Nephron progenitor cell (in vitro differentiated cells): ENCODE measurements at regions not wholly inside any gene's neighbourhood (a gene's known extent, or its start where the extent isn't known, plus 50 kb on each side); places are given as distances from the start of the nearest gene placed in this dataset.

ENCODE experiments used
- DNase-seq: peaks from one replicate; pipeline ENCODE4 v3.0.0; 2021
- H3K27ac Mint-ChIP-seq: 2 replicates; pipeline ENCODE4 v1.8.0; 2021; ENCODE audit warnings: mild to moderate bottlenecking, moderate library complexity, mixed read lengths
- H3K27me3 Mint-ChIP-seq: 2 replicates; pipeline ENCODE4 v1.8.0; 2021; ENCODE audit warnings: mild to moderate bottlenecking, low read depth, mixed read lengths; ENCODE audit not compliant: poor library complexity
- H3K36me3 Mint-ChIP-seq: 2 replicates; pipeline ENCODE4 v1.8.0; 2021; ENCODE audit warnings: low read depth, mixed read lengths
- H3K4me1 Mint-ChIP-seq: 2 replicates; pipeline ENCODE4 v1.8.0; 2021; ENCODE audit warnings: mixed read lengths
- H3K4me3 Mint-ChIP-seq: 2 replicates; pipeline ENCODE4 v1.8.0; 2021; ENCODE audit warnings: mild to moderate bottlenecking, moderate library complexity, mixed read lengths
- H3K9me3 Mint-ChIP-seq: 2 replicates; pipeline ENCODE4 v1.8.0; 2021; ENCODE audit warnings: mild to moderate bottlenecking, moderate library complexity, mixed read lengths
- TF ChIP-seq, protein P1 (sequence below): fragments of 200-600 bp; sonication (generic); IDR thresholded peaks from 2 replicates; pipeline ENCODE4 v1.5.0; 2021; ENCODE audit warnings: antibody characterized with exemption

DNA sequence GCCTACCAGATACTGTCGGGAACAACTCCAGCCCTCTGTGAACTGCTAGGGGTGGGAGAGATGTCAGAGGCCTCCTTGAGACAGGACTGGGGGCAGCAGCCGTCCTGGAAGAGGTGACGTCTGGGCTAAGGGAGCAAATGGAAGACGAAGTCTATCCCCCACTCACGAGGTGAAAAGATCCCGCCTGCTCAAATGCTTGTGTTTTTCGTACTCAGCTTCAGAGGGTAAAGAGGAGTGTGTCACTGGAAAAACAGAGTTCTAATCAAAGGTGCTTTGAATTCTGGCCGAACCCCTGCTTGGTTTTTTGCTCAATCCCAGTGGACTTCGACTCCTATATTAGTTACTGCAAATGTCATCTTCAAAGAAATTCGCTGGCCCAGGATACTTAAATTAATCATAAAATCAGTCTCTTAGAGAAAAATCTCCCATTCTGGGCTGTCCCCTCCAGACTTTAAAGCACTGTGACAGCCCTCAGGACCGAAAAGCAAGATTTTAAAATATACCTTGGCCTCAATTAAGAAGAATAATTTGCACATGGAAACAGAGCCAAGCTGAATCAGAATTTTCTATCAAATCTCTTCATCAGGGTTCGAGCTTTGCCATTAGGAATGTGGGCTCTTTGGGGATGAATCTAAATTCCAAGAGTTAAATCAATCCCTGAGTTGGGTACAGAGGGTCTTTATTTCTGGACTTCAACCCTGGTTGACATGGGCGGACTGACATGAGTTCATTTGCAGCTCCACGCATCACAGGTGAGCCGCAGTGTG lies 61.8 kb upstream of the AFDN start:
- Mint-ChIP-seq H3K36me3 (no peaks in the 10 kb centered on the region), H3K27me3 (peaks cover 5% of the 10 kb centered on the region), H3K4me3 (no peak overlapping the region), H3K9me3 (no peaks in the 10 kb centered on the region), H3K4me1 (peaks cover 71% of the 10 kb centered on the region), H3K27ac (peak overlapping the region; percentile 81)
- DNase-seq, result no peak
- TF ChIP-seq, protein P1, sequence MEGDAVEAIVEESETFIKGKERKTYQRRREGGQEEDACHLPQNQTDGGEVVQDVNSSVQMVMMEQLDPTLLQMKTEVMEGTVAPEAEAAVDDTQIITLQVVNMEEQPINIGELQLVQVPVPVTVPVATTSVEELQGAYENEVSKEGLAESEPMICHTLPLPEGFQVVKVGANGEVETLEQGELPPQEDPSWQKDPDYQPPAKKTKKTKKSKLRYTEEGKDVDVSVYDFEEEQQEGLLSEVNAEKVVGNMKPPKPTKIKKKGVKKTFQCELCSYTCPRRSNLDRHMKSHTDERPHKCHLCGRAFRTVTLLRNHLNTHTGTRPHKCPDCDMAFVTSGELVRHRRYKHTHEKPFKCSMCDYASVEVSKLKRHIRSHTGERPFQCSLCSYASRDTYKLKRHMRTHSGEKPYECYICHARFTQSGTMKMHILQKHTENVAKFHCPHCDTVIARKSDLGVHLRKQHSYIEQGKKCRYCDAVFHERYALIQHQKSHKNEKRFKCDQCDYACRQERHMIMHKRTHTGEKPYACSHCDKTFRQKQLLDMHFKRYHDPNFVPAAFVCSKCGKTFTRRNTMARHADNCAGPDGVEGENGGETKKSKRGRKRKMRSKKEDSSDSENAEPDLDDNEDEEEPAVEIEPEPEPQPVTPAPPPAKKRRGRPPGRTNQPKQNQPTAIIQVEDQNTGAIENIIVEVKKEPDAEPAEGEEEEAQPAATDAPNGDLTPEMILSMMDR, result no peak

DNA sequence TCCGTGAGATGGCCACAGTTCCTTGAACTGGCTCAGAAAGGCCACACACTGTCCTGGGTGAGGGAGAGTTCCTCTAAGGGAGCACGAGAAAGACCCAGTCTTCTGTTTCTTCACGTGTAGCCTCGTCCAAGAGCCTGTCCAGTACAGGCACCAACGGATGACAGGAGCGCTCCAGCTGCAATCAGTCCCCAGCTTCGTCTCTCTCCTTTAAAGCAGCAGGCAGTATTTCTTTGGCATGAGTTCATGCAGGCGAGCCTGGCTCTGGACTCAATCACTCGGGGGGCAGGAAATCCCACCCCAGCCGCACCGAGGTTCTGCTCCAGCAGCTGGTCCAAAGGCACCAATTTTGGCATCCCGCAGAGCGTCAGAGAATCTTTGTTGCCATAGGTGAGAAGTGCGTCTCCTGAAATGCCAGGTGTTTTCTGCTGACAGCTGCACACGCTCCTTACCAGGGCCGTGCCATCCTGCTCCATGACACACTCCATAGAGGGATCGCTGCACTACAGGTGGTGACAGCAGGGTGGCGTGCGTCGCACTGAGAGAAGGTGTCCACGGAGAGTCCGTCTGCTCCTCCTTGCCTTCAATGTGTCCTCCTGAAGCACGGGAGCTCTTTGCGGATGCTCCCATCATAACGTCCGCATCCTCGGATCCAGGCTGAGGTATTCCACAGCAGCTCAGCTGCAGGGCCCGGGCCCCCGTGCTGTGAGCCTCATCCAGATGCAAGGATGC lies 59.6 kb upstream of the AFDN start:
- Mint-ChIP-seq H3K4me1 (peaks cover 74% of the 10 kb centered on the region), H3K4me3 (no peak overlapping the region), H3K27ac (peak overlapping the region; percentile 72), H3K9me3 (no peaks in the 10 kb centered on the region), H3K27me3 (peaks cover 3% of the 10 kb centered on the region), H3K36me3 (no peaks in the 10 kb centered on the region)
- TF ChIP-seq, protein P1, result no peak
- DNase-seq, result no peak

DNA sequence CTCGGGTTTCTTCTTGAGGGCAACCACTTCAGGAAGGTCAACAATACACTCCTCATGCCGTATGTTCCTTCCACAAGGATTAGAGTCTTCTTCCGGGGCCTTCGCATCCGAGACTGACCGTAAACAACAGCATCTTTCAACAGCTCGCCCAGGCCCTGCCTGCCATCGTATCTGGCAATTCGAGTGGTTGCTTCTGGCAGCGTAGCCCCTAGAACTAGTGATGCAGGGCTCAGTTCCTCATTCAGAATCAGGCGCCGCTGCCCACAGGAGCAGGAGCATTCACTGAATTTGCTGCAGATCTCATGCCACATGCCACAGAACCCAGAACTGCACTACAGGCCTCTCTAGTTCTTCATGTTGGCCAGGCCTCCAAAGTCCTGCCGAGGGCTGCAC lies 59.0 kb upstream of the AFDN start:
- DNase-seq, result no peak
- no peak overlapping the region for H3K27ac Mint-ChIP-seq
- TF ChIP-seq, protein P1, result no peak

DNA sequence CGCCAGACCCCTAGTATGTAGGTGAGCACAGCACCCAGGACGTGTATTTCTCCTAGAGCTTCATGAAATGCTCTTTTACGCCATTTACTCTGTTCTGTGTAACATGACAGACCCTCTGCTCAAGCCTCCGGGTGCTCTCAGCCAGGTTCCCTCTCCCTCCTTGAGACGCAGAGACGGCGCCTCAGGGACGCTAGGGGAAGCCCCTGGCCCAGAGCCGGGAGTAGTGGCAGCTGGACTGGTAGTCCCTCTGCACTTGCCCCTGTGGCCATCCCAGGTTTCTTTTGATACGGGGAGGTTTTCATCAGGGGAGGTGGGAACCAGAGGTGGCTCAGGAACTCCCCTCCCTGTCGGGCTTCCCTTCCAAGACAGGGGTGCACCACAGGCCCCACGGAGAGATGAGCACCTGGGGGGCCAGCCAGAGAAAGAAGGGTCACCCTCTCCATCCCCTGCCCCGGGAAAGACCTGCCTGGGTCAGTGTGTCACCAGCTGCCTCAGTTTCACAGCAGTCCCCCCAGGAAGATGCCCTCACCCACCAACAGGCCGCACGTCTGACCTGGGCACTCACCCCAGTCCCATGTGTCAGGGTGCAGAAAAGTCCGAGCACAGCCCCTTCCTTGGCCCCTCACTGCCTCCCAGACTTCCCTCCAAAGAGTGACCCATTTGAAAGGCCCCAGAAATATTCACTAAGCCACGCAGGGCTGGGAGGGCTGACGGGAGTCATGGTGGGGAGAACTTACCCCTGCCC lies 58.1 kb upstream of the AFDN start:
- no peaks in the 10 kb centered on the region for H3K36me3 Mint-ChIP-seq
- H3K4me3 Mint-ChIP-seq, result no peak overlapping the region
- no peak overlapping the region for H3K27ac Mint-ChIP-seq
- peaks cover 4% of the 10 kb centered on the region for H3K27me3 Mint-ChIP-seq
- peaks cover 61% of the 10 kb centered on the region for H3K4me1 Mint-ChIP-seq
- no peaks in the 10 kb centered on the region for H3K9me3 Mint-ChIP-seq
- TF ChIP-seq, protein P1, result no peak
- DNase-seq, result no peak

More for the DNA sequence above, 59.0 kb upstream of the AFDN start:
- Mint-ChIP-seq H3K4me3 (no peak overlapping the region), H3K36me3 (no peaks in the 10 kb centered on the region), H3K9me3 (no peaks in the 10 kb centered on the region), H3K27me3 (peaks cover 3% of the 10 kb centered on the region), H3K4me1 (peaks cover 70% of the 10 kb centered on the region)

DNA sequence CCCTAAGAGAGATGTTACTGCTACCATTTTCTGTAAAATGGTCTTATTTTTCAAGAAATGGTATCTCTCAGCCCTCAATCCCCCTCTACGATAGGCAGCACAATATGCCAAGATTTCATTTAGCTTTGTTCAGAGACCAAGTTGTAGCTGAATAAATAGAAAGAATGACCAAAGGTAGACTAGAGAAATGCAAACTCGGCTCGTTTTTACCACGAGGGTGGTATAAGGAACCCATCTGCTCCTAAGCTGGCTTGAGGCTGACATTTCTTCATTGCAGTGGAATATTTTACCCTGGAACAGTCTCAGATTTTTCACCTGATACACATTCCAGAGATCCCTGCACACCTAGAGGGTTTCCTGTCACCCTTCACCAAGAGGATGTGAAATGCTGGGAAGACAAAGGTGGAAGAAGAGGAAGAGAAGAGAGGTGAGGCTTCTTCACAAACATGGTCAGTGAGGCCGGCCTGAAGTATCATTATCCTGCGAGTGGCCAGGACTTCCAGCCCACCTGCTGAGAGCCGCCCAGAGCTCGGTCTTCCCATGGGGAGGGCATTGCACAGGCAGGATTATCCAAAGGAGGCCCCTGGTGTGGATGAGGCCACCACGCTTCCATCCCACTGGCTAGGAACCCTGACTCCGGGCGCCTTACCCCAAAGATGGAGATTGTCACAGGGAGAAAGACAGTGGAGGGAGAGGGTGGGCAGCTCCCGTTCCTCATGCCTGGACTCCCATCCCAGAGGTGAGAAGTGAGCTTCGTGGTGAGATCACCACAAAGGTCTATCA lies 57.1 kb upstream of the AFDN start:
- no peaks in the 10 kb centered on the region for H3K9me3 Mint-ChIP-seq
- no peak overlapping the region for H3K27ac Mint-ChIP-seq
- DNase-seq, result no peak
- TF ChIP-seq, protein P1, result no peak
- peaks cover 6% of the 10 kb centered on the region for H3K27me3 Mint-ChIP-seq
- no peak overlapping the region for H3K4me3 Mint-ChIP-seq
- peaks cover 51% of the 10 kb centered on the region for H3K4me1 Mint-ChIP-seq
- H3K36me3 Mint-ChIP-seq, result no peaks in the 10 kb centered on the region
